HEK293T (cell line): ENCODE measurements at regions not wholly inside any gene's neighbourhood (a gene's known extent, or its start where the extent isn't known, plus 50 kb on each side); places are given as distances from the start of the nearest gene placed in this dataset.

ENCODE experiments used
- ARNT ChIP-seq: fragments of 450-650 bp; IDR thresholded peaks from 2 replicates; pipeline ENCODE4 v1.6.1; 2017; ENCODE audit warnings: mild to moderate bottlenecking
- BHLHE40 ChIP-seq: fragments of 450-650 bp; IDR thresholded peaks from 2 replicates; pipeline ENCODE4 v1.6.1; 2016; ENCODE audit warnings: mild to moderate bottlenecking, moderate library complexity, borderline replicate concordance
- CTBP1 ChIP-seq: fragments of 450-650 bp; IDR thresholded peaks from 2 replicates; pipeline ENCODE4 v1.6.1; 2016; ENCODE audit warnings: borderline replicate concordance
- ELF4 ChIP-seq: fragments of 450-650 bp; IDR thresholded peaks from 2 replicates; pipeline ENCODE4 v1.6.1; 2017; ENCODE audit warnings: antibody characterized with exemption
- FOXA1 ChIP-seq: fragments of 450-650 bp; IDR thresholded peaks from 2 replicates; pipeline ENCODE4 v1.6.1; 2016; ENCODE audit warnings: mild to moderate bottlenecking
- FOXK2 ChIP-seq: fragments of 450-650 bp; IDR thresholded peaks from 2 replicates; pipeline ENCODE4 v1.6.1; 2016; ENCODE audit warnings: mild to moderate bottlenecking
- FOXM1 ChIP-seq: fragments of 450-650 bp; IDR thresholded peaks from 2 replicates; pipeline ENCODE4 v1.6.1; 2017; ENCODE audit warnings: mild to moderate bottlenecking, borderline replicate concordance
- HDGF ChIP-seq: fragments of 450-650 bp; IDR thresholded peaks from 2 replicates; pipeline ENCODE4 v1.6.1; 2017; ENCODE audit warnings: antibody characterized with exemption, borderline replicate concordance
- NFRKB ChIP-seq: fragments of 450-650 bp; IDR thresholded peaks from 2 replicates; pipeline ENCODE4 v1.6.1; 2016; ENCODE audit warnings: mild to moderate bottlenecking, moderate library complexity
- SP1 ChIP-seq: fragments of 450-650 bp; IDR thresholded peaks from 2 replicates; pipeline ENCODE4 v1.6.1; 2017
- SUZ12 ChIP-seq: fragments of 450-650 bp; IDR thresholded peaks from 2 replicates; pipeline ENCODE4 v1.6.1; 2016; ENCODE audit warnings: mild to moderate bottlenecking
- TARDBP ChIP-seq: fragments of 450-650 bp; IDR thresholded peaks from 2 replicates; pipeline ENCODE4 v1.6.1; 2016
- ZNF384 ChIP-seq: fragments of 450-650 bp; IDR thresholded peaks from 2 replicates; pipeline ENCODE4 v1.6.1; 2016
- TF ChIP-seq, protein P1 (sequence below): fragments of 450-650 bp; IDR thresholded peaks from 2 replicates; pipeline ENCODE4 v1.6.1; 2016

DNA sequence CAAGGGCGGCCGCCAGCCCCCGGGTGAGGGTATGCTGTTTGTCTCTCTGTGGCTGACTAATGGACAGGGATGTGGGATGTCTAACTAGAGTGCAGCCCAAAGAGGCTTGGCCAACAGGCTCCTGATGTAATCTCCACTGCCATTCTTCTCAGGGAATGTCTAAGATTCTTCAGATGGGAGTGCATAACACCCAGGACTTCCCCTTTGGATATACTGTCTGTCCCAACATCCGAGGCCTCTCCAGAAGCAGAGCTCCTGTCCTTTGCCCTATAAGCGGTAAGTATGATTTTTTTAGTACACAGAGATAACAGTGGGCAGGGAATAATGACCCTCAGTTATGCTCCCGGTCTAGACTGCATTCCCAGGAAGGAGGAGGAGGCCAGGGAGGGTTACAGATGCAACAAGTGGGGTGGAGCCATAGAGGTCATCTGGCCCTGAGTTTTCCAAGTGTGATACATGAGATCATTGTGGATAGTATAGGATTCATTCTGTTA, 62.5 kb upstream of the SLCO2A1 start:
- TF ChIP-seq ELF4 (no peak), SP1 (no peak), BHLHE40 (no peak), ZNF384 (no peak), FOXK2 (no peak), TARDBP (no peak), FOXA1 (no peak), SUZ12 (no peak), ARNT (no peak), CTBP1 (no peak), FOXM1 (no peak), NFRKB (no peak), HDGF (no peak)
- TF ChIP-seq, protein P1, sequence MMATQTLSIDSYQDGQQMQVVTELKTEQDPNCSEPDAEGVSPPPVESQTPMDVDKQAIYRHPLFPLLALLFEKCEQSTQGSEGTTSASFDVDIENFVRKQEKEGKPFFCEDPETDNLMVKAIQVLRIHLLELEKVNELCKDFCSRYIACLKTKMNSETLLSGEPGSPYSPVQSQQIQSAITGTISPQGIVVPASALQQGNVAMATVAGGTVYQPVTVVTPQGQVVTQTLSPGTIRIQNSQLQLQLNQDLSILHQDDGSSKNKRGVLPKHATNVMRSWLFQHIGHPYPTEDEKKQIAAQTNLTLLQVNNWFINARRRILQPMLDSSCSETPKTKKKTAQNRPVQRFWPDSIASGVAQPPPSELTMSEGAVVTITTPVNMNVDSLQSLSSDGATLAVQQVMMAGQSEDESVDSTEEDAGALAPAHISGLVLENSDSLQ: no peak
